Suprapubic skin (tissue), 4 donors: ENCODE measurements at regions not wholly inside any gene's neighbourhood (a gene's known extent, or its start where the extent isn't known, plus 50 kb on each side); places are given as distances from the start of the nearest gene placed in this dataset.

Experiments
- CTCF ChIP-seq, 2 donors: fragments of 200-600 bp in 1 of 2; fragments of 450-650 bp in 1 of 2; sonication (generic) in 1 of 2; IDR thresholded peaks; one replicate each; pipeline ENCODE4 v1.5.1; 2016 to 2019; ENCODE audit warnings: antibody characterized with exemption in 2 of 2, mild to moderate bottlenecking in 1 of 2, moderate library complexity in 1 of 2
- EP300 ChIP-seq: sonication (generic); formaldehyde crosslinking; IDR thresholded peaks from one replicate; pipeline ENCODE4 v1.6.1; 2017; ENCODE audit warnings: antibody characterized with exemption
- POLR2A ChIP-seq, 2 donors: fragments of 450-650 bp; IDR thresholded peaks; one replicate each; pipeline ENCODE4 v1.6.1; 2017; ENCODE audit warnings: antibody characterized with exemption in 2 of 2, mild to moderate bottlenecking in 2 of 2, moderate library complexity in 2 of 2
- POLR2AphosphoS5 ChIP-seq, 3 donors: sonication (generic); formaldehyde crosslinking; IDR thresholded peaks; one replicate each; pipeline ENCODE4 v1.6.1; 2017; ENCODE audit warnings: antibody characterized with exemption in 3 of 3

DNA sequence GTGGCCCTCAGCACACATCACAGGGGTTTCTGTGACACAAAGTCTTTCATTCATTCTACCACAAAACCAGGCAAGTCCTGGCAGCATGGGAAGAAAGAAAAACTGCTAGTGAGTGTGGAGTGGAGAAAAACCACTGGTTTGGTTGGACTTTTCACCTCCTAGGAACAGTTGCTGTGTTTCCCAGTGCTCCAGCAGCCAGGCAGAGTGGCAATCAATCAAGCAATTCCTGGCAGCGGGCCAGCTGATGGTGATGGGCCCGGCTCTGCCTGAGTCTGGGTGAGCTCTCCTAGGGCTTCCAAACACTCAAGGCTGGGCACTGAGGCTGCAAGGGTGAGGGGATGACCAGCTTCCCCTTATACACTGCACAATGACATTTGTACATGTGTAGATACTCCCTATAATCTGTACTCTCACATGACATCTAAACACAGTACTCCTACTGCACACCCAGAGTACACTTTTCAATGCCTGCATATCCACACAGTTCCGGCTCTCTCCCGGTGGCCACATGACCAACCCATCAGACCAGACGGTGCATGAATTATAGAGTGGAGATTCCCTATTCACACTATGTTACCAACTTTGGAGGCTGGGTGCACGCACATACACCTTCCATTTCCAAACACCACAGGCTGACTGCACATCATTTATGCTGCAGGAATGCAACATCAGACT, 156.6 kb downstream of the UNC5CL start:
- TF ChIP-seq CTCF (IDR thresholded peaks at IDR 0.05) (no peak), EP300 (no peak), POLR2AphosphoS5 (IDR thresholded peaks at IDR 0.05) (no peak), POLR2A (IDR thresholded peaks at IDR 0.05) (no peak)
